ENCODE measurements at regions not wholly inside any gene's neighbourhood (a gene's known extent, or its start where the extent isn't known, plus 50 kb on each side); places are given as distances from the start of the nearest gene placed in this dataset.
"Not testable (repeated sequence)": the region's sequence is repeated elsewhere in the genome, so short reads cannot be mapped to it uniquely, and the experiment has no call there.

DNA sequence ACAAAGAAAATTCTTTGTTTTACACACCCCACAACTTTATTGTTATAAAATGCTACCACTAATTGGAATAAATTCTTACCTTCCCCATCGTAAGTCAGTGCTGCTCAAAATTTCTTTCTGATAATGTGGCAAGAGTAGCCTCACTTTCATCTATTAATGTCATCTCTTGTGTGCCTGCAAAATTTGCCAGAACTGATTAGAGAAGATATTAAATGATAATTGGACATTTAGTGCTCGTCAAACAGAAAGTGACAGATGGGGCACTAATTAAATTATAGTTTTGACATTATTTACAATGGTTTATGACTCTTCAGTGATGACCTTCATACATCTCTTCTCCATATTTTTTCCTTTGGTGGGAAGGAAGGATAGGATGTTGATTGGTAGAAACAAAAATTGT lies 690.9 kb downstream of the NXPH1 start:
- TF ChIP-seq, protein P1, sequence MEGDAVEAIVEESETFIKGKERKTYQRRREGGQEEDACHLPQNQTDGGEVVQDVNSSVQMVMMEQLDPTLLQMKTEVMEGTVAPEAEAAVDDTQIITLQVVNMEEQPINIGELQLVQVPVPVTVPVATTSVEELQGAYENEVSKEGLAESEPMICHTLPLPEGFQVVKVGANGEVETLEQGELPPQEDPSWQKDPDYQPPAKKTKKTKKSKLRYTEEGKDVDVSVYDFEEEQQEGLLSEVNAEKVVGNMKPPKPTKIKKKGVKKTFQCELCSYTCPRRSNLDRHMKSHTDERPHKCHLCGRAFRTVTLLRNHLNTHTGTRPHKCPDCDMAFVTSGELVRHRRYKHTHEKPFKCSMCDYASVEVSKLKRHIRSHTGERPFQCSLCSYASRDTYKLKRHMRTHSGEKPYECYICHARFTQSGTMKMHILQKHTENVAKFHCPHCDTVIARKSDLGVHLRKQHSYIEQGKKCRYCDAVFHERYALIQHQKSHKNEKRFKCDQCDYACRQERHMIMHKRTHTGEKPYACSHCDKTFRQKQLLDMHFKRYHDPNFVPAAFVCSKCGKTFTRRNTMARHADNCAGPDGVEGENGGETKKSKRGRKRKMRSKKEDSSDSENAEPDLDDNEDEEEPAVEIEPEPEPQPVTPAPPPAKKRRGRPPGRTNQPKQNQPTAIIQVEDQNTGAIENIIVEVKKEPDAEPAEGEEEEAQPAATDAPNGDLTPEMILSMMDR (IDR thresholded peaks at IDR 0.05; ENCODE audit: borderline replicate concordance, insufficient read depth, low read depth, low read length): no peak
- H3K4me3 ChIP-seq (ENCODE audit: low read depth, low read length): no peak overlapping the region

GRCh38 chr7:9125246-9125645 lies 691.8 kb downstream of the NXPH1 start:
- no peak overlapping the region for H3K4me3 ChIP-seq (ENCODE audit: low read depth, low read length)
- TF ChIP-seq, protein P1 (IDR thresholded peaks at IDR 0.05; ENCODE audit: borderline replicate concordance, insufficient read depth, low read depth, low read length): no peak

- H3K4me3 ChIP-seq (ENCODE audit: low read depth, low read length): no peak overlapping the region
These were observed 694.5 kb downstream of the NXPH1 start for GRCh38 chr7:9127901-9128300.

DNA sequence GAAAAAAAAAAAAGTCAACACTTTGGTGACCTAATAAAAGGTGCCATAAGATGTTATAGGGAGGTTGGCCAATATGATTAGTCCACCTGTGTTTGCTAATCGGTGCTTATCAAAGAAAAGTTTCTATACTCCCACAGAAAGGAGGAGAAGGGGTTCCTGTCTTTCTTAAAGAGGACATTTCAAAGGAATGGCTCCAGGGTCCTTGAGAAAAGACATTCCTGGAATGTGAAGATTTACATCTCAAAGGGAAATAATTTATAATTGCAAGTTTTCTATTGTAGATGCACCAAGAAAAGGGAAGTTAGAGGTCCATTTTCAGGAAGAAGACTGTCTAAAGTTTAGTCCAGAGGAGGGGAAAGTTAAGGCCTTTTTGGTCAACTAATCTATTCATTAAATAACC lies 715.3 kb downstream of the NXPH1 start:
- TF ChIP-seq, protein P1 (IDR thresholded peaks at IDR 0.05; ENCODE audit: borderline replicate concordance, insufficient read depth, low read depth, low read length): no peak
- no peak overlapping the region for H3K4me3 ChIP-seq (ENCODE audit: low read depth, low read length)

More at GRCh38 chr7:9127901-9128300, 694.5 kb downstream of the NXPH1 start:
- TF ChIP-seq, protein P1 (IDR thresholded peaks at IDR 0.05; ENCODE audit: borderline replicate concordance, insufficient read depth, low read depth, low read length): no peak

DNA sequence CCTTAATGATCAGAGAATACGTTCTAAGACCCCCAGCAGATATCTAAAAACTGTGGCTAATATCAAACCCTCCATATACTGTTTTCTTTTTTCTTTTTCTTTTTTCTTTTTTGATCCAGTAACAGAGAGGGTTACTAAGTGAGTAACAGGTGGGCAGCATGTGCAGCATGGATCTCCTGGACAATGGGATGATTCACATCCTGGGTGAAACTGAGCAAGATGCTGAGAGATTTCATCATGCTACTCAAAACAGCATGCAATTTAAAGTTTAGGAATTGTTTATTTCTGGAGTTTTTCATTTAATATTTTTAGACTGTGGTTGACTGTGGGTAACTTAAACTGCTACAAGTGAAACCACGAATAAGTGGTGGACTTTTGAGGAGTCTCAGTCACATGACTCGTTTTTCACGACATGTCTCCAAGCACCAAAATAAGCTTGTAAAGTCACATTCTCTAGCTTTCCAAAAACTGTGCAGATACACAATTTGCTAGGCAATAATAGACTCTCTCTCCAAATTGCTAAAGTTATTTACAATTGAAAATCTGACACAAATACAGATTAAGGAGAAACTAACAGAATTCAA lies 716.2 kb downstream of the NXPH1 start:
- no peak overlapping the region for H3K4me3 ChIP-seq (ENCODE audit: low read depth, low read length)
- TF ChIP-seq, protein P1 (IDR thresholded peaks at IDR 0.05; ENCODE audit: borderline replicate concordance, insufficient read depth, low read depth, low read length): no peak

- H3K4me3 ChIP-seq (ENCODE audit: low read depth, low read length): not testable (repeated sequence)
These were observed 730.3 kb downstream of the NXPH1 start for GRCh38 chr7:9163691-9164090.

- H3K4me3 ChIP-seq (ENCODE audit: low read depth, low read length): no peak overlapping the region
- TF ChIP-seq, protein P1 (IDR thresholded peaks at IDR 0.05; ENCODE audit: borderline replicate concordance, insufficient read depth, low read depth, low read length): no peak
These were observed 742.5 kb downstream of the NXPH1 start for GRCh38 chr7:9175871-9176270.

DNA sequence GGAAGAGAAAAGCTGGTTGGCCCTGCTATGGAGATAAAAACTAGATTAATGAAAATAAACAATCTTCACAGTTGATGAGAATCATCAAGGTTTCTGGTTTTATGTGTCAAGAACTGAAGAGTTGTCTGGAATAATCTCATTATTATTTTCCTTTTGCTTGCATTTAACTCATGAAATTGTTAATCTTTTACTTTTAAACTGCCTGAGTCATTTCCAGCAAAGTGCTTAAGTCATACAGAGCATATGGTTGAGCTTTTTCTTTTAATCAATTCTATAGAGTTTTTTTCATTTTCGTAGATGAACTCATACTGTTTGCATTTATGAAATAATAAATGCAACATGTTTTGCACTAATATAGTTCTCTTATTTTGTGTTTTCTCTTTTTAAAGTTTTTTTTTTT lies 747.9 kb downstream of the NXPH1 start:
- H3K4me3 ChIP-seq (ENCODE audit: low read depth, low read length): no peak overlapping the region
- TF ChIP-seq, protein P1 (IDR thresholded peaks at IDR 0.05; ENCODE audit: borderline replicate concordance, insufficient read depth, low read depth, low read length): no peak
